ENCODE measurements at regions not wholly inside any gene's neighbourhood (a gene's known extent, or its start where the extent isn't known, plus 50 kb on each side); places are given as distances from the start of the nearest gene placed in this dataset.

- Mint-ChIP-seq H3K27me3 (no peaks in the 10 kb centered on the region), H3K4me3 (no peak overlapping the region), H3K4me1 (ENCODE audit: unreplicated experiment) (no peaks in the 10 kb centered on the region), H3K9me3 (no peaks in the 10 kb centered on the region), H3K27ac (no peak overlapping the region), H3K36me3 (no peaks in the 10 kb centered on the region)
- TF ChIP-seq, protein P1, sequence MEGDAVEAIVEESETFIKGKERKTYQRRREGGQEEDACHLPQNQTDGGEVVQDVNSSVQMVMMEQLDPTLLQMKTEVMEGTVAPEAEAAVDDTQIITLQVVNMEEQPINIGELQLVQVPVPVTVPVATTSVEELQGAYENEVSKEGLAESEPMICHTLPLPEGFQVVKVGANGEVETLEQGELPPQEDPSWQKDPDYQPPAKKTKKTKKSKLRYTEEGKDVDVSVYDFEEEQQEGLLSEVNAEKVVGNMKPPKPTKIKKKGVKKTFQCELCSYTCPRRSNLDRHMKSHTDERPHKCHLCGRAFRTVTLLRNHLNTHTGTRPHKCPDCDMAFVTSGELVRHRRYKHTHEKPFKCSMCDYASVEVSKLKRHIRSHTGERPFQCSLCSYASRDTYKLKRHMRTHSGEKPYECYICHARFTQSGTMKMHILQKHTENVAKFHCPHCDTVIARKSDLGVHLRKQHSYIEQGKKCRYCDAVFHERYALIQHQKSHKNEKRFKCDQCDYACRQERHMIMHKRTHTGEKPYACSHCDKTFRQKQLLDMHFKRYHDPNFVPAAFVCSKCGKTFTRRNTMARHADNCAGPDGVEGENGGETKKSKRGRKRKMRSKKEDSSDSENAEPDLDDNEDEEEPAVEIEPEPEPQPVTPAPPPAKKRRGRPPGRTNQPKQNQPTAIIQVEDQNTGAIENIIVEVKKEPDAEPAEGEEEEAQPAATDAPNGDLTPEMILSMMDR (conservative IDR thresholded peaks at IDR 0.05): no peak
- no peak for DNase-seq (ENCODE audit: extremely low spot score, unreplicated experiment)
Measured at GRCh38 chr1:221634606-221635005, 107.3 kb downstream of the DUSP10 start.

DNA sequence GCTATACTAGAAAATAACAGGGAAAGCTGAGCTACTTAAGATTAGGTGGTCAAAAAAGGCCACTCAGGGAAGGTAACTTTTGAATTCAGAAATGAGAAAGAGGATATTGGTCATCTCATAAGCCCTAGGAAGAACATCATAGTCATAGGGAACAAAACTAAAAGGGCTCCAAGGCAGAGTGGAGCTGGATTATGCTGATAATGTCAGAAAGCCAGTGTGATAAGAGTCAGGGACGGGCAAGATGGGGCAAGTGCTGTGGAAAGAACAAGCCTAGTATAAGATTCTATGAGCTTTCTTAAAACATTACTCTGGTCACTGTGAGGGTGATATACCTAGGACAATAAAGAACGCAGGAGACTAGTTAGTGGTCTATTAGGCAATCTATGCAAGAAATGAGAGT lies 106.6 kb downstream of the DUSP10 start:
- no peak overlapping the region for H3K27ac Mint-ChIP-seq
- no peaks in the 10 kb centered on the region for H3K4me1 Mint-ChIP-seq (ENCODE audit: unreplicated experiment)
- no peak for DNase-seq (ENCODE audit: extremely low spot score, unreplicated experiment)
- H3K36me3 Mint-ChIP-seq: no peaks in the 10 kb centered on the region
- no peaks in the 10 kb centered on the region for H3K9me3 Mint-ChIP-seq
- TF ChIP-seq, protein P1 (conservative IDR thresholded peaks at IDR 0.05): no peak
- H3K4me3 Mint-ChIP-seq: no peak overlapping the region
- H3K27me3 Mint-ChIP-seq: no peaks in the 10 kb centered on the region

GRCh38 chr1:221636096-221636495 lies 105.8 kb downstream of the DUSP10 start:
- H3K27me3 Mint-ChIP-seq: no peaks in the 10 kb centered on the region
- no peak overlapping the region for H3K27ac Mint-ChIP-seq
- H3K4me3 Mint-ChIP-seq: no peak overlapping the region
- no peaks in the 10 kb centered on the region for H3K4me1 Mint-ChIP-seq (ENCODE audit: unreplicated experiment)
- TF ChIP-seq, protein P1 (conservative IDR thresholded peaks at IDR 0.05): no peak
- H3K9me3 Mint-ChIP-seq: no peaks in the 10 kb centered on the region
- no peaks in the 10 kb centered on the region for H3K36me3 Mint-ChIP-seq
- no peak for DNase-seq (ENCODE audit: extremely low spot score, unreplicated experiment)

- no peaks in the 10 kb centered on the region for H3K9me3 Mint-ChIP-seq
- H3K36me3 Mint-ChIP-seq: no peaks in the 10 kb centered on the region
- no peak overlapping the region for H3K27ac Mint-ChIP-seq
- H3K4me3 Mint-ChIP-seq: no peak overlapping the region
- H3K27me3 Mint-ChIP-seq: no peaks in the 10 kb centered on the region
- no peaks in the 10 kb centered on the region for H3K4me1 Mint-ChIP-seq (ENCODE audit: unreplicated experiment)
- TF ChIP-seq, protein P1 (conservative IDR thresholded peaks at IDR 0.05): no peak
- DNase-seq (ENCODE audit: extremely low spot score, unreplicated experiment): no peak
Measured at GRCh38 chr1:221636967-221637366, 104.9 kb downstream of the DUSP10 start.

DNA sequence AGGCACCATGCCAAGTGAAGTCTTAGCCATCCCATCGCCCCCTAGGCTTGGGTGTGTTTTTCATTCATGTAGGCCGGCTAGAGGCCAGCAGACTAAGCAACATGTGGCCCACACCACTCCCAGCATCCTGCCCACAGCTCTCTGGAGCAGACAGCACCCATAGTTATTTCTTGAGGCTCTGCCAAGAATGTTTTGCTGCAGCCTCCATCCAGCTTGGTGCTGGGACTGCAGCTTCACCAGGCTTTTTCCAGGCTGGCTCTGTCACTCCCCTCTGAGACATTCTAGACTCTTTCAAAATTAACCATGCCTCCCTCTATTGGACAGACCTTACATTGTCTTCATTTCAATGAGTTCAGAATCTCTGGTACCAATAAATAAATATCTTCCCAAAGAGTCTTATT lies 104.2 kb downstream of the DUSP10 start:
- DNase-seq (ENCODE audit: extremely low spot score, unreplicated experiment): no peak
- Mint-ChIP-seq H3K27me3 (no peaks in the 10 kb centered on the region), H3K9me3 (no peaks in the 10 kb centered on the region), H3K27ac (no peak overlapping the region), H3K4me3 (no peak overlapping the region), H3K4me1 (ENCODE audit: unreplicated experiment) (no peaks in the 10 kb centered on the region), H3K36me3 (no peaks in the 10 kb centered on the region)
- TF ChIP-seq, protein P1 (conservative IDR thresholded peaks at IDR 0.05): no peak

DNA sequence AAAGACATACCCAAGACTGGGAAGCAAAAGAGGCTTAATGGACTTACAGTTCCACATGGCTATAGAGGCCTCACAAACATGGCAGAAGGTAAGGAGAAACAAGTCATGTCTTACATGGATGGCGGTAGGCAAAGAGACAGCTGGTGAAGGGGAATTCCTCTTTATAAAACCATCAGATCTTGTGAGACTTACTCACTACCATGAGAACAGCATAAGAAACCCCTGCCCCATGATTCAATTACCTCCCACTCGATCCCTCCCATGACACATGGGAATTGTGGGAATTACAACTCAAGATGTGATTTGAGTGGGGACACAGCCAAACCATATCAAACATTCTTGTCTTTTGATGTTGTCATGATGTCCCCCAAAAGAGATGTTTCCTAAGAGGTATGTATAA lies 103.3 kb downstream of the DUSP10 start:
- H3K27ac Mint-ChIP-seq: no peak overlapping the region
- TF ChIP-seq, protein P1 (conservative IDR thresholded peaks at IDR 0.05): no peak
- H3K4me3 Mint-ChIP-seq: no peak overlapping the region
- no peaks in the 10 kb centered on the region for H3K27me3 Mint-ChIP-seq
- H3K9me3 Mint-ChIP-seq: no peaks in the 10 kb centered on the region
- DNase-seq (ENCODE audit: extremely low spot score, unreplicated experiment): no peak
- no peaks in the 10 kb centered on the region for H3K4me1 Mint-ChIP-seq (ENCODE audit: unreplicated experiment)
- no peaks in the 10 kb centered on the region for H3K36me3 Mint-ChIP-seq

Data from type B pancreatic cell (in vitro differentiated cells).